ENCODE measurements at regions not wholly inside any gene's neighbourhood (a gene's known extent, or its start where the extent isn't known, plus 50 kb on each side); places are given as distances from the start of the nearest gene placed in this dataset.

DNA sequence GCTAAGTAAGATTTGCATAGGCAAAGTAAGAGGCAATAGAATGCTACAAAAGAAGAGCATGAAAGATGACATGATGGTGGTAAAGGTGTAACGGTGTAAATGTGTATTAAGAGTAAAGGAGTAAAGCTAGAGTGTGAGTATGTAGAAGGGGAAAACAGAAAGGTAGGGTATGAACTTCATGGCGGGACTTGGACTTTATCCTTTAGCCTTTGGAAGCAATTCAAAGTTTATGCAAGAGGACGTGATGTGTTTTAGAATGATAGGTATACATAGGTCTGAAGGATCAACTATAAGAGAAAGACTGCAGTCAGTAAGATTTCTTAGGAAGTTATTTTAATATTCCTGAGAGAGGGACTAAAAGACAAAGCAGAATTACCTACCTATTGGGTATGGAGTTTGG lies 358.0 kb upstream of the FAT3 start (continued):
- no peak for TF ChIP-seq ZNF426 (tag by site-specific recombination; IDR thresholded peaks at IDR 0.05)
- TF ChIP-seq ZNF776 (tag by site-specific recombination; IDR thresholded peaks at IDR 0.05; ENCODE audit: borderline replicate concordance): no peak
- TF ChIP-seq KLF10 (tag by site-specific recombination; IDR thresholded peaks at IDR 0.05): no peak
- no peak for TF ChIP-seq ZNF623 (tag by site-specific recombination; IDR thresholded peaks at IDR 0.05)
- no peak for TF ChIP-seq ZNF707 (tag by site-specific recombination; IDR thresholded peaks at IDR 0.05)
- TF ChIP-seq ZNF596 (tag by site-specific recombination; IDR thresholded peaks at IDR 0.05): no peak
- no peak for TF ChIP-seq ZNF76 (tag by site-specific recombination; IDR thresholded peaks at IDR 0.05; ENCODE audit: borderline replicate concordance, low read depth)

DNA sequence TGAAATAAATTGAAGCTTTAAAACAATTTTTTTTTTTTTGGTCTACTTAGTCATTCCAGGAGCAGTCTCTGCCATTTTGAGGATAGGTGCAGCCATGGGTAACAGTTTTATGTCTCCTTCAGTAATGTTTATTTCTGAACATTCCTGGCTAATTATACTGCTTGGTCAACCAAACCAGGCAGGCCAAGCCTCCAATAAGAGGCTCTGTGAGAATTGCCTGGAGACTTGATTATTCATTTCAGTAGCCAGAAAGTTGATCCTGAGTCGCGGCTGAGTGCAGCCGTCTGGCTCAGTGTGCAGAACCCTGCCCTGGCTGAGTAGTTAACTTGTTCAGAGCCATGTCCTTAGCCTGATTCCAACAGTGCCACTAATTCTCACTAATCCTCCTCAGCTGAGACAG lies 364.0 kb upstream of the FAT3 start:
- Histone ChIP-seq H3K4me1 (ENCODE audit: control insufficient read depth, insufficient read depth, low read length) (no peaks in the 10 kb centered on the region; the same call in 1 of the 2 replicates), H3K27ac (ENCODE audit: extremely low read depth, low read depth, low read length) (no peak overlapping the region), H3K9me3 (ENCODE audit: control insufficient read depth, insufficient read depth, low read depth, low read length) (no peaks in the 10 kb centered on the region), H3K36me3 (ENCODE audit: control insufficient read depth in 2 of 2, insufficient read depth in 1 of 2, low read length in 2 of 2) (no peaks in the 10 kb centered on the region), H3K4me3 (ENCODE audit: low read depth, low read length) (no peak overlapping the region)
- CTCF ChIA-PET: no interaction called here
- TF ChIP-seq OSR2 (tag by site-specific recombination; IDR thresholded peaks at IDR 0.05) (peak; percentile 57; the same call in 1 of the 2 replicates), ZNF837 (tag by site-specific recombination; IDR thresholded peaks at IDR 0.05) (no peak), ZNF16 (tag by site-specific recombination; IDR thresholded peaks at IDR 0.05; ENCODE audit: low read depth) (no peak), WT1 (tag by site-specific recombination; IDR thresholded peaks at IDR 0.05) (no peak), ZNF174 (tag by site-specific recombination; IDR thresholded peaks at IDR 0.05) (no peak), ZNF768 (tag by site-specific recombination; IDR thresholded peaks at IDR 0.05) (no peak), ZNF544 (tag by site-specific recombination; IDR thresholded peaks at IDR 0.05) (no peak)
- TF ChIP-seq, protein P1, sequence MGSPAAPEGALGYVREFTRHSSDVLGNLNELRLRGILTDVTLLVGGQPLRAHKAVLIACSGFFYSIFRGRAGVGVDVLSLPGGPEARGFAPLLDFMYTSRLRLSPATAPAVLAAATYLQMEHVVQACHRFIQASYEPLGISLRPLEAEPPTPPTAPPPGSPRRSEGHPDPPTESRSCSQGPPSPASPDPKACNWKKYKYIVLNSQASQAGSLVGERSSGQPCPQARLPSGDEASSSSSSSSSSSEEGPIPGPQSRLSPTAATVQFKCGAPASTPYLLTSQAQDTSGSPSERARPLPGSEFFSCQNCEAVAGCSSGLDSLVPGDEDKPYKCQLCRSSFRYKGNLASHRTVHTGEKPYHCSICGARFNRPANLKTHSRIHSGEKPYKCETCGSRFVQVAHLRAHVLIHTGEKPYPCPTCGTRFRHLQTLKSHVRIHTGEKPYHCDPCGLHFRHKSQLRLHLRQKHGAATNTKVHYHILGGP (tag by site-specific recombination; IDR thresholded peaks at IDR 0.05): no peak
- POLR2A ChIA-PET: no interaction called here

DNA sequence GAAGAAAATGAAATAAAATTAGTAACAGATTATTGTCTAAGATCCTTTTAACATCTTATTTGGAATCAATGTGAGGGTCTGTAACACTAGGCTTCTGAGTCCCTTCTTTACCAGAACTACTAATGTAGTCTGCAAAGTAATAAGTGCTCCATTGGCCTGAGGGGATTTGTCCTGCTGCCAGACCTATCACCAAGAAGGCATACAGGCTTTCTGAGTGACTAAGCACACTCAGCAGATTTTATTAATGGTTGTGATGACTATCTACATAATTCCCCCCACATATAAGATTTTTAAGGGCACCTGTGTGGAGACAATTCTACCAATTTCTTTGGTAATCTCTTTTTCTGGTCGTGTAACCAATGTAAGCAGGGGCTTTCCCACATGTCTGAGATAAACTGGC lies 365.0 kb upstream of the FAT3 start:
- H3K27ac ChIP-seq (ENCODE audit: extremely low read depth, low read depth, low read length): no peak overlapping the region
- ChIA-PET POLR2A (no interaction called here), CTCF (no interaction called here)
- H3K4me1 ChIP-seq (ENCODE audit: control insufficient read depth, insufficient read depth, low read length): no peaks in the 10 kb centered on the region; the same call in 1 of the 2 replicates
- no peak overlapping the region for H3K4me3 ChIP-seq (ENCODE audit: low read depth, low read length)
- no peaks in the 10 kb centered on the region for H3K9me3 ChIP-seq (ENCODE audit: control insufficient read depth, insufficient read depth, low read depth, low read length)
- no peak for TF ChIP-seq ZXDB (tag by site-specific recombination; IDR thresholded peaks at IDR 0.05)
- TF ChIP-seq, protein P1 (tag by site-specific recombination; IDR thresholded peaks at IDR 0.05): no peak
- TF ChIP-seq ZNF335 (tag by site-specific recombination; conservative IDR thresholded peaks at IDR 0.05): no peak
- no peak for TF ChIP-seq ZNF792 (tag by site-specific recombination; IDR thresholded peaks at IDR 0.05)
- TF ChIP-seq, protein P2, sequence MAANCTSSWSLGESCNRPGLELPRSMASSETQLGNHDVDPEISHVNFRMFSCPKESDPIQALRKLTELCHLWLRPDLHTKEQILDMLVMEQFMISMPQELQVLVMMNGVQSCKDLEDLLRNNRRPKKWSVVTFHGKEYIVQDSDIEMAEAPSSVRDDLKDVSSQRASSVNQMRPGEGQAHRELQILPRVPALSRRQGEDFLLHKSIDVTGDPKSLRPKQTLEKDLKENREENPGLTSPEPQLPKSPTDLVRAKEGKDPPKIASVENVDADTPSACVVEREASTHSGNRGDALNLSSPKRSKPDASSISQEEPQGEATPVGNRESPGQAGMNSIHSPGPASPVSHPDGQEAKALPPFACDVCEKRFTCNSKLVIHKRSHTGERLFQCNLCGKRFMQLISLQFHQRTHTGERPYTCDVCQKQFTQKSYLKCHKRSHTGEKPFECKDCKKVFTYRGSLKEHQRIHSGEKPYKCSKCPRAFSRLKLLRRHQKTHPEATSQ (tag by site-specific recombination; IDR thresholded peaks at IDR 0.05): no peak
- TF ChIP-seq HOXD13 (CRISPR knock-in tag; IDR thresholded peaks at IDR 0.05; ENCODE audit: borderline replicate concordance): no peak
- no peak for TF ChIP-seq SCRT1 (tag by site-specific recombination; IDR thresholded peaks at IDR 0.05; ENCODE audit: borderline replicate concordance)
- no peak for TF ChIP-seq ZNF223 (tag by site-specific recombination; IDR thresholded peaks at IDR 0.05)
- TF ChIP-seq ZNF768 (tag by site-specific recombination; IDR thresholded peaks at IDR 0.05): no peak
- no peaks in the 10 kb centered on the region for H3K36me3 ChIP-seq (ENCODE audit: control insufficient read depth in 2 of 2, insufficient read depth in 1 of 2, low read length in 2 of 2)
